NB4 (cell line): ENCODE measurements at regions not wholly inside any gene's neighbourhood (a gene's known extent, or its start where the extent isn't known, plus 50 kb on each side); places are given as distances from the start of the nearest gene placed in this dataset.

Source experiments
- DNase-seq: peaks from one replicate; pipeline ENCODE4 v3.0.0; 2010; ENCODE audit warnings: low read depth
- H3K4me3 ChIP-seq: one replicate; pipeline ENCODE4 v1.5.1; 2011; ENCODE audit warnings: mild to moderate bottlenecking, low read depth, low read length, moderate library complexity
- MAX ChIP-seq: IDR thresholded peaks from 2 replicates; pipeline ENCODE4 v1.6.1; 2011; ENCODE audit warnings: low read depth, low read length
- MYC ChIP-seq: IDR thresholded peaks from 2 replicates; pipeline ENCODE4 v1.6.1; 2011; ENCODE audit warnings: low read depth, low read length
- POLR2A ChIP-seq: IDR thresholded peaks from 2 replicates; pipeline ENCODE4 v1.6.1; 2011; ENCODE audit warnings: mild to moderate bottlenecking; ENCODE audit not compliant: insufficient read length; ENCODE audit errors: extremely low read depth
- TF ChIP-seq, protein P1 (sequence below): IDR thresholded peaks from one replicate; pipeline ENCODE4 v1.5.1; 2012; ENCODE audit warnings: low read depth, low read length

GRCh38 chr9:99296291-99296951 lies 74.3 kb downstream of the SEC61B start:
- no peak for TF ChIP-seq POLR2A
- TF ChIP-seq MAX, result no peak
- TF ChIP-seq, protein P1, sequence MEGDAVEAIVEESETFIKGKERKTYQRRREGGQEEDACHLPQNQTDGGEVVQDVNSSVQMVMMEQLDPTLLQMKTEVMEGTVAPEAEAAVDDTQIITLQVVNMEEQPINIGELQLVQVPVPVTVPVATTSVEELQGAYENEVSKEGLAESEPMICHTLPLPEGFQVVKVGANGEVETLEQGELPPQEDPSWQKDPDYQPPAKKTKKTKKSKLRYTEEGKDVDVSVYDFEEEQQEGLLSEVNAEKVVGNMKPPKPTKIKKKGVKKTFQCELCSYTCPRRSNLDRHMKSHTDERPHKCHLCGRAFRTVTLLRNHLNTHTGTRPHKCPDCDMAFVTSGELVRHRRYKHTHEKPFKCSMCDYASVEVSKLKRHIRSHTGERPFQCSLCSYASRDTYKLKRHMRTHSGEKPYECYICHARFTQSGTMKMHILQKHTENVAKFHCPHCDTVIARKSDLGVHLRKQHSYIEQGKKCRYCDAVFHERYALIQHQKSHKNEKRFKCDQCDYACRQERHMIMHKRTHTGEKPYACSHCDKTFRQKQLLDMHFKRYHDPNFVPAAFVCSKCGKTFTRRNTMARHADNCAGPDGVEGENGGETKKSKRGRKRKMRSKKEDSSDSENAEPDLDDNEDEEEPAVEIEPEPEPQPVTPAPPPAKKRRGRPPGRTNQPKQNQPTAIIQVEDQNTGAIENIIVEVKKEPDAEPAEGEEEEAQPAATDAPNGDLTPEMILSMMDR, result no peak
- TF ChIP-seq MYC, result no peak
- no peak overlapping the region for H3K4me3 ChIP-seq
- no peak for DNase-seq

DNA sequence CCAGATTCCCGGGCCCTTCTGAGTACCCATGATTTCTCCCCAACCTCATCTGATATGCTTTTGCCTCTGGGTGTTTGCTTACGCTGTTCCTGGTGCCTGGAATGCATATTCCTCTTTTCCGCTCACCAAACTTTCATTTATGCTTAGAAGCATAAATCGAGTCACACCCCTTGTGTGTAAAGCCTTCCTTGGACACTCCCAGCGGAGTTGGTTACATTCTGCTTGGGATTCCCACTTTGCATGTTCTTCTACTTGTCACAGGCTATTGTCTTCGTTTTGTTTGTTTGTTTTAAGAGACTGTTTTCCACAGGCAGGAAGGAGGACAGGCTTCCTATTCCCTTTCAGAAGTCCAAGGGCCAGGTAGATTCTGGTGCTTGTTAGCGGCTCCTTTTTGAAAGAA lies 76.5 kb downstream of the SEC61B start:
- DNase-seq, result no peak
- no peak overlapping the region for H3K4me3 ChIP-seq
- TF ChIP-seq, protein P1, result no peak
- TF ChIP-seq POLR2A, result no peak
- no peak for TF ChIP-seq MAX
- no peak for TF ChIP-seq MYC

- DNase-seq, result peak; percentile 39
- no peak overlapping the region for H3K4me3 ChIP-seq
- TF ChIP-seq, protein P1, result peak; percentile 1
- no peak for TF ChIP-seq MYC
- no peak for TF ChIP-seq MAX
These were observed 77.4 kb downstream of the SEC61B start for GRCh38 chr9:99299211-99300102.

DNA sequence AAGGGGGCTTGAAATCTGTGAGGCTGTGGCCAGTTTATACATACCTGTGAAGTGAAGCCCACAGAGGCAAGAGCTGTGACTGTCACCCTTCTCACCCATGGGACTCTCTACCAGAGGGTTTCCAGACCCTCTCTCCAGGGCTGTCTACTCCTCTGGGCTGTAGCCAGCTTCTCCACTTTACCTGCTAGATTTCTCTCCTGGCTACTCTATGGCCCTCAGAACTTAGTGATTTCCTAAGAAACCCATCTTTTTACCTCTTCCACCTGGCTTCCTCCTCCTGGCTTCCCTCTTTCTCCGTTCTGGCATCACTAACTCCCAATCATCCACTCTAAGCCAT lies 78.0 kb downstream of the SEC61B start:
- TF ChIP-seq POLR2A (no peak), MYC (no peak), MAX (no peak)
- TF ChIP-seq, protein P1, result no peak
- no peak for DNase-seq

GRCh38 chr9:99300603-99301002 lies 78.5 kb downstream of the SEC61B start:
- TF ChIP-seq MYC (no peak), POLR2A (no peak), MAX (no peak)
- TF ChIP-seq, protein P1, result no peak
- H3K4me3 ChIP-seq, result no peak overlapping the region
- no peak for DNase-seq

More for the DNA sequence above, 78.0 kb downstream of the SEC61B start:
- H3K4me3 ChIP-seq, result no peak overlapping the region
